HG03457 (cell line): ENCODE measurements at regions not wholly inside any gene's neighbourhood (a gene's known extent, or its start where the extent isn't known, plus 50 kb on each side); places are given as distances from the start of the nearest gene placed in this dataset.

Source experiments
- ATAC-seq: cut with Tn5 transposase; IDR thresholded peaks from one replicate; pipeline ENCODE4 v1.9.1; 2021; ENCODE audit warnings: moderate number of reproducible peaks; ENCODE audit not compliant: unreplicated experiment

DNA sequence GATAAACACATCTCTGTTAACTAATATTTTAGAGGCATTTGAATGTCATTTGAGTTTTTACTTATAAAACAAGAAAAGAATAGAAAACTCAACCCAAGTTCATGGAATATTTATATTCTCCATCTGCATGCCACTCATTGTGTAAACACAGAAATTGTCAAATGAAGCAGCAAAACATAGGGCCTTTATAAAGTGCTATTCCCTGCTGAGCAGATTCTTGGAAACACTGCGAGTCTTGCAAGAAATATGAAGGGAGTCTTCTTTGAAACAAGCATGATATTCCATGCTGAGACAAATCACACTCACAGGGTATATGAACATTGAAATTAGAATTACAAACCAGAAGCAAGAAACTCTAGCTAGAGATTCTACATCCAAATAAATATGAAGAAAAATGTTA is 655.8 kb downstream of the BRINP3 start:
- ATAC-seq, result no peak

- no peak for ATAC-seq
Measured at GRCh38 chr1:189834813-189835212, 642.9 kb downstream of the BRINP3 start.

DNA sequence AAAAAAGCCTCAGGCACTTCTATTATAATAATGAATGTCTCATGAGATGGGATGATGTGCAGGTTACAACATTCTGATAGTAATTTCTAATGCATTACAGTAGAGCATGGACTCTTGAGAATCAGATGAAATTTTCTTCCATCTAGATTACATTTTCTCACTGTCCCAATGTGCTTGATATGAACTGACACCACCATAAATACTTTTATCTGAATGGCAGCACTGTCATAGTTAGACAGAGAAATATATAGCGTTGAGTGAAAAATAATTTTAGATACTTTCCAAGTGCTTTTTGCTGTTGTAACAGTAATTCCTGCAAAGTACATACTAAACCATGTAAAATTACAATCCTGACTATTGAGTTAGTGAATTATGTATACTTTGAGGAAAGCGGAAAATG is 630.1 kb downstream of the BRINP3 start:
- no peak for ATAC-seq

DNA sequence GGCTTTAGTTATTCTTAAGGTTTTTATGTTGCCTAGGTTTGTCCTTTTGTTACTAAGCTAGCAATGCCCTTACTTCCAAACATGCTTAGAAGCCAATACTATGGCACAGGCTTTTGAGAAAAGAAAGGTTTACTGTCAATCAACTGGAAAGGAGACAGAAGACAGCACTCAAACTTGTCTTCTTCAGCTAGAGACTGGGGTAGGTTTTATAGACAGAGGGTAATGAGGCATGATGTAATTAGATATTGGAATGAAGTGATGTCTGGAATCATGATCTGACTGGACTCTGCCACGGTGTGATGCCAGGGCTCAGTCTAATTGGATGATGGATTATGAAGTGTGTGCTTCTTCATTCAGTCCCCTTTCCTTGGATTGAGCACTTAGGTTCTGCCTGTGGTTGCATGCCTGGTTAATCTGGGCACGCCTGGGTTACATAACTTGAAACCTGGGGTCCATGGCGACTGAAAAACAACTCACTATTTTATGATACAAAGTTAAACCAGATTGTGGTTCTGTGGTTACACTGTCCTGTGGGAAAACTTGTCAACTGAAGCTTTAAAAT is 625.8 kb downstream of the BRINP3 start:
- no peak for ATAC-seq

DNA sequence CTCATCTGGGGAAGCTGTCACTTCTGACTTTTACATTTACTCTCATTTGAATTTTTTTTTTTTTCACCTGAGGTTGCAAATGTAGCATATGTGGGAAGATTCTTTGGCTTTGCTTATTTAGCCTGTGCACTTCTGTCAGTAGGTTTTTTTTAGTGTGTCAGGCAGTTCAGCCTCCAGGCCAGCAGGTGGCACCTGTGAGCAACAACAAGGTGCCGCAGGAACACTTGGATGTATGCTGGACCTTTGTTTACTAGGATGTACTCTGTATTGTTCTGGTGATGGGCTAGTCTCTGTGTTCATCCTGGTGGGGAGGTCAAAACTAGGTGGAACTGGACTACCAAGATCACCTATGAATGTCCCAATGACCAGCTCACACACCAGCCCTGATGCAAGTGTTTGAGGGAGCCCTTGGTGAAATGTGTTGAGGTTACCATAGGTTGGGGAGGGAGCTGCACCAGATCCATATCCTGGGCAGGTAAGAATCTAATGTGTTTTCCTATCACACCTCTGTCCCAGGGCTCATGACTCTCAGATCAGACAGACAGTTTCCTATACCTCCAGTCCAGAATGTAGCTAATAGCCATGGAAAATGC is 618.2 kb downstream of the BRINP3 start:
- ATAC-seq, result no peak

DNA sequence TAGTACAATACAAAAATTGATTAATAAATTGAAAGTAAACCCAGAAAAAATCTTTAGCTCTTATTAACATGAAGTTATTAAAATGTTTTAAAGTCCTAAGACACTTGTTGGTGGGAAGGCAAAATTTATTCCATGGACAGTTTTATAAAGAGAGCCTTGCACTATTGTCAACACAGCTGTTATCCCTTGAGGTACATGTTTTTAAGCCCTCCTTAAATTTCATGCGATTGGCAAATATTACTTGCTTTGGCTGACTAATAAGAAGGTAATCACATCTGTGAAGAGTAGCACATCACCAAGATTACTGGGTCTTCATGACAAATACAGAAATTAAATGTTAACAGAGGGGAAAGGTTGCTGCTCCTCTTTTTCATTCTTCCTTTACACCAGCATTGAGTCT is 611.1 kb downstream of the BRINP3 start:
- ATAC-seq, result no peak

DNA sequence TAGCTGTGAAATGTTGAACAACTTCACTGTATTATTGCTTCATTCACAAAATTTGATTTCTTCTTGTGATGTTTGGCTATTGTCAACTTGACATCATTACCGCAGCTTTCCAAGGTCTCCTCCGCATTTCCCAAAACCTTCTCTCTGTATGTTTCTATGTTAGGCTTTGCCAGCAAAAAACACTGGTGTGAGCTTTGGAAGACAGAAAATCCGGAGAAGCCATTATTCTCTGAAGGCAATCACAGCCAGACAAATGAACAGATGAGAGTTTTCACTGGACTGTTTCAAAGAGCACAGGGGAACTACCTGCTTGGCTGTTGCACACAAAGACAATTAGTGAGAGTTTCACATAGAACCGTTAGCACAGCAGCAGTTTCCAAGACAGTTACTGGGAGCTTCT is 609.6 kb downstream of the BRINP3 start:
- ATAC-seq, result no peak

DNA sequence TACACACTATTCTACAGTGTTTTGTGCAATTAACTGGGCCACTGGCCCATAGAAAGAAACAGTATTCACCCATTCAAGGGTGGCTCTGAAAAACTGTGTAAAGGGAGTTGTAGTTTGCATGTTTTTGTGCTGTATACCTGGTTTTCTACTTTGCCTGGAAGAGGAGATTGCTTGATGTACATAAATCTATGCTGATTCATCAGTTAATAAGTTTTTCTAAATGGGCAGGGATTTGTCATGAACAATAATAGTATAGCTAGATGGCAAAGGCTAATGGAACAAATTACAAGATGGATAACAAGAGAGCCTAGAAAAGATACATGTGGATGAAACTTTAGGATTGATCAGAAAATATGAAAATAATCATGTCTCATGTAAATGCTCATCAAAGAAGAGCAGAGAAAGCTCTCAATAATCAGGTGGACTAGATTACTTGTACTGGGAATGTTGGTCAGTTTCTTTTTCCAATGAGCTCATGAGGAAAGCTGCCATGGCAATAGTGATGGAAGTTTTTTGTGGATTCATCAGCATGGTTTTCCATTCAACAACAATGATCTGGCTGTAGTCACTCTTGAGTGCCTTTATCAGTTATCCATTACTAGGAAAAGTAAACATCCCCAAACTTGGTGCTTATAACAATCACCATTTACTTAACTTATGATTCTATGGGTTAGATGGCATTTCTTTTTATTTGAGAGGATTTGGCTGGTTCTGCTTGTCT is 602.8 kb downstream of the BRINP3 start:
- no peak for ATAC-seq

DNA sequence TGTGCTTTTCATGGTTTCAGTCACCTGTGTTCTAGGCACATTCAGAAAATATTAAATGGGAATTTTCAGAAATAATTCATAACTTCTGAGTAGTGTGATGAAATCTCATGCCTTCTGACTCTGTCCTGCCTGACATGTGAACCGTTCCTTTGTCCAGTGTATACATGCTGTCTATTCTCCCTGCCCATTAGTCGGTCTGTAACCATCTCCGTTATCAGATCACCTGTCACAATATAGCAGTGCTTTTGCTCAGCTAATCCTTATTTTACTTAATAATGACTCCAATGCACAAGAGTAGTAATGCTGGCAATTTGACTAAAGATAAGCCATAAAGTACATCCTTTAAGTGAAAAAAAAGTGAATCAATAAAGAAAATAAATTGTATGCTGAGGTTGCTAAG is 597.5 kb downstream of the BRINP3 start:
- ATAC-seq, result no peak

GRCh38 chr1:189899686-189900425 is 577.8 kb downstream of the BRINP3 start:
- no peak for ATAC-seq

GRCh38 chr1:189904509-189904908 is 573.2 kb downstream of the BRINP3 start:
- no peak for ATAC-seq

GRCh38 chr1:189908113-189908512 is 569.6 kb downstream of the BRINP3 start:
- no peak for ATAC-seq

DNA sequence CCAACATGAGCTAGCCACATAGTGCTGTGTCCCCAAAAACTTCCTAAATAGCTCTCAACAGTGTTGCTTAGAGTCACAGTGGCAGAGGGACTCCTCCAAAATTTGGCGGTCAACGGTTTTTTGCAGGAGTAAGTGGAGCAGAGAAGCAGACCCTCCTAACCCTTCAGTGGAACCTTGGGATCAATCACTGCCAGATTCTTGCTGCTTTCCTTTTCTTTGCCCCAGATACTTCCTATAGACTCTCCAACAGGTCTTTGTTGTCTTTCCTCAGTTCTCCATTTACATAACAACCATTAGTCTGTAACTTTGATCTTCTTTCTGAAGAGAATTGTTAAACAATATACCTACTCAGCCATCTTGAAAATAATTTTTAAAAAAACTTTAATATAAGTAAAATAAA is 556.1 kb downstream of the BRINP3 start:
- ATAC-seq, result no peak

- no peak for ATAC-seq
Measured at GRCh38 chr1:189927641-189928040, 550.0 kb downstream of the BRINP3 start.

DNA sequence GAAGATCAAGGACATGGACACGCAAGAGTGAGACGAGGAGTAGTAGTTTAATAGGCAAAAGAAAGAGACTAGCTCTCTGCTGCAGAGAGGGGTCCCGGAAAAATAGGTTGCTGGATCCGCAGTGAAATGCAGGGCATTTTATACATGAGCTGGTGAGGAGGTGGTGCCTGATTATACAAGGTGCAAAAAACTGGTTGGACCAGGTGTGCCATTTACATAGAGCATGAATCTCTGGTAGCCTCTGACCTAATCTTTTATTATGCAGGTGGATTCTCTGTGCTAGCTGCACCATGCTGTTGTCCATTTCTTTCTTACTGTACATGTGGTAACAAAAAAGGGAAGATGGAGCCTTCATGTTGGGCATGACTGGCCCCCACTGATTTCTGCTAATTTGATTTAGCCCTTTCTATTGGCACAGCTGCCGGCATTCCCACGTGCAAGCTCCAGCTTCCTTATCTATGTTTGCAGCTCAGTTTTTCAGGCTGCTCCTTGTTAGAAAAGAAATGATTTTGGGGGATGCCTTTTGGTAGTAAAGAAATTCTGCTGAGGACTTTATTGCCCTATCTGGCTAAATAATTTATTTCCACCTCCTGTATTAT is 548.1 kb downstream of the BRINP3 start:
- no peak for ATAC-seq

- no peak for ATAC-seq
Measured at GRCh38 chr1:189936861-189937260, 540.8 kb downstream of the BRINP3 start.

DNA sequence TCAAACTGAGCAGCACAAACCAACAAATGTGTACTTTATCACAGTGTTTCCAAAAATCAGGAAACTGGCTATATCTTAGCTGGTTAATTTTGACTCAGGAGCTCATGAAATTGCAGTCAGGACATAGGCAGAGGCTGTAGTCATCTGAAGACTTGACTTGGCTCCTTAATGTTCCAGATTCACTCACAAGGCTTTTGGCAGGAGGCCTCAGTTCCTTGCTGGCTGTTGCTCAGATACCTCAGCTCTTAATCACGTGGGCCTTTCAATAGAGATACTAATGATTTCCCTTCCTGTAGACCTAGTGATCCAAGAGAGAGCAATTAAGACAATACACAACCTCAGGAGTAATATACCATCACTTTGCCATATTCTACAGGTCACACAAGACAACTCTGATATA is 537.7 kb downstream of the BRINP3 start:
- ATAC-seq, result no peak

DNA sequence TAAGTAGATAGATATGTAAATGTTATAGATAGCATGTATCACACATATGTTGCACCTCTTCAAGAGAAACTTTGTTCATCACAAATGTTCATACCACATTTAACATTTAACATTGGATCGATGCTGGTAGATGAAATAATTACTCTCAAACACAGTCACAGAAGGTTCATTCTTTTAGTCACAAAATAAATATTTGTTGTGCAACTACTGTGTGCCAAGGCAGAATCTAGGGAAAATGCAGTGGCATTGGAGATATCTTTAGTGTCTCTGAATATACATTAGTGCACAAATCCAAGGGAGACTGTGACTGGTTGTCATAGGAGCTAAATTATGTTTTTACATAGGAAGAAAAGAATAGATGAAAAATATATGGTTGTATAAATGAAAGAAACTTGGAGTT is 535.7 kb downstream of the BRINP3 start:
- ATAC-seq, result no peak

- no peak for ATAC-seq
Measured at GRCh38 chr1:189958756-189959155, 518.9 kb downstream of the BRINP3 start.

GRCh38 chr1:189960769-189961168 is 516.9 kb downstream of the BRINP3 start:
- ATAC-seq, result no peak

GRCh38 chr1:189962181-189962580 is 515.5 kb downstream of the BRINP3 start:
- ATAC-seq, result no peak
